ENCODE measurements at regions not wholly inside any gene's neighbourhood (a gene's known extent, or its start where the extent isn't known, plus 50 kb on each side); places are given as distances from the start of the nearest gene placed in this dataset.

DNA sequence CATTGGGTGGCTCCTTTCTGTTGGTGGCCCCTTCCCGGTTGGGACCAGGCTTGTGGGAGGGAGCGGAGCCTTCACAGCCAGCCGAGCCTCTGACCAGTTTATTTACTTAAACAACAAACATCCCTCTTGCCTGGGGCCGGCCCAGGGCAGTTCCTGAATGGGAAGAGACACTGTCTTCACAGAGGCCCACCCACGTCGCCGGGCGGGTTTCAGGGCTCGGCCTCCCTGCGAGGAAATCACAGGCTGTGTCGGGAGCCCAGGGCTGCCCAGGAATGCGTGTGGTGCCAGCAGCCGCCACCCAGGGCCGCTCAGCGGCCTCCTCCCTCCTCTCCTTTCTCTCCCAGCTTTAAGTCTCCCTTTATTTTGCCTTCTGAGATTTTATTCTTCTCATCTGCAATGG lies 132.5 kb downstream of the HSD17B3 start:
- Histone ChIP-seq H3K36me3 (no peaks in the 10 kb centered on the region), H3K27me3 (ENCODE audit: low read depth) (peaks cover 77% of the 10 kb centered on the region), H3K27ac (replicated peaks) (no peak overlapping the region), H3K4me1 (no peaks in the 10 kb centered on the region), H3K4me3 (no peak overlapping the region), H3K9me3 (replicated peaks) (no peaks in the 10 kb centered on the region)
- TF ChIP-seq CTCF (IDR thresholded peaks at IDR 0.05; ENCODE audit: borderline replicate concordance) = no peak
- no peak for DNase-seq
- intact Hi-C loops (cut with micrococcal nuclease) = no loop called here

GRCh38 chr9:96168882-96169281 lies 133.1 kb downstream of the HSD17B3 start:
- no peaks in the 10 kb centered on the region for H3K36me3 ChIP-seq
- H3K27ac ChIP-seq (replicated peaks) = no peak overlapping the region
- no peaks in the 10 kb centered on the region for H3K4me1 ChIP-seq
- intact Hi-C loops (cut with micrococcal nuclease) = no loop called here
- TF ChIP-seq CTCF (IDR thresholded peaks at IDR 0.05; ENCODE audit: borderline replicate concordance) = no peak
- no peaks in the 10 kb centered on the region for H3K9me3 ChIP-seq (replicated peaks)
- no peak for DNase-seq
- H3K27me3 ChIP-seq (ENCODE audit: low read depth) = peaks cover 77% of the 10 kb centered on the region
- no peak overlapping the region for H3K4me3 ChIP-seq

GRCh38 chr9:96167011-96167410 lies 135.0 kb downstream of the HSD17B3 start:
- H3K36me3 ChIP-seq = no peaks in the 10 kb centered on the region
- no peak overlapping the region for H3K4me3 ChIP-seq
- no peak for DNase-seq
- TF ChIP-seq CTCF (IDR thresholded peaks at IDR 0.05; ENCODE audit: borderline replicate concordance) = no peak
- peaks cover 70% of the 10 kb centered on the region for H3K27me3 ChIP-seq (ENCODE audit: low read depth)
- no peak overlapping the region for H3K27ac ChIP-seq (replicated peaks)
- intact Hi-C loops (cut with micrococcal nuclease) = no loop called here
- no peaks in the 10 kb centered on the region for H3K9me3 ChIP-seq (replicated peaks)
- no peaks in the 10 kb centered on the region for H3K4me1 ChIP-seq

GRCh38 chr9:96164268-96164683 lies 137.7 kb downstream of the HSD17B3 start:
- no peaks in the 10 kb centered on the region for H3K4me1 ChIP-seq
- peaks cover 11% of the 10 kb centered on the region for H3K9me3 ChIP-seq (replicated peaks)
- no peak for DNase-seq
- TF ChIP-seq CTCF (IDR thresholded peaks at IDR 0.05; ENCODE audit: borderline replicate concordance) = no peak
- peaks cover 61% of the 10 kb centered on the region for H3K27me3 ChIP-seq (ENCODE audit: low read depth)
- H3K36me3 ChIP-seq = no peaks in the 10 kb centered on the region
- intact Hi-C loops (cut with micrococcal nuclease) = no loop called here
- no peak overlapping the region for H3K27ac ChIP-seq (replicated peaks)
- no peak overlapping the region for H3K4me3 ChIP-seq

DNA sequence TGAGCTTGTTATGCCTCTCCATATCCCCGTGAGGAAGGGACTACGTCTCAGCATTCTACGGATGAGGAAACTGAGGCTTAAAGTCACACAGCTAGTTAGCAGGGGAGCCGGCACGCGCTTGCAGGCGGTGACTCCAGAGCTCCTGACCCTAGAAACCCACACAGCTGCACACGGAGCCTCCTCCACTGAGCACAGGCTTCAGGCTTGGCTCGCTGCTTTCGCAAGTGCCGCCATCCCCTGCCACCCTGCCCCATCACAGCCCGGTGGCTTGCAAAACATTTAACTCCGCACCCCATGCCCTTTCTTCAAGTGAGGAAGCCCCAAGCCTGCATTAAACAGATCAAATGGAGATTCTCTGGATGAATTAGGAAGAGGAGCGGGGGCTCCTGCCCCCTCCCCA lies 138.3 kb downstream of the HSD17B3 start:
- H3K4me3 ChIP-seq = no peak overlapping the region
- DNase-seq = no peak
- H3K9me3 ChIP-seq (replicated peaks) = peaks cover 11% of the 10 kb centered on the region
- intact Hi-C loops (cut with micrococcal nuclease) = no loop called here
- H3K36me3 ChIP-seq = no peaks in the 10 kb centered on the region
- peaks cover 61% of the 10 kb centered on the region for H3K27me3 ChIP-seq (ENCODE audit: low read depth)
- no peaks in the 10 kb centered on the region for H3K4me1 ChIP-seq
- H3K27ac ChIP-seq (replicated peaks) = no peak overlapping the region
- no peak for TF ChIP-seq CTCF (IDR thresholded peaks at IDR 0.05; ENCODE audit: borderline replicate concordance)

- Histone ChIP-seq H3K4me3 (no peak overlapping the region), H3K36me3 (no peaks in the 10 kb centered on the region), H3K27ac (replicated peaks) (no peak overlapping the region), H3K4me1 (no peaks in the 10 kb centered on the region), H3K27me3 (ENCODE audit: low read depth) (peaks cover 60% of the 10 kb centered on the region), H3K9me3 (replicated peaks) (peaks cover 11% of the 10 kb centered on the region)
- DNase-seq = no peak
- intact Hi-C loops (cut with micrococcal nuclease) = no loop called here
- no peak for TF ChIP-seq CTCF (IDR thresholded peaks at IDR 0.05; ENCODE audit: borderline replicate concordance)
These were observed 138.8 kb downstream of the HSD17B3 start for GRCh38 chr9:96163161-96163560.

Data from left ventricle myocardium inferior (tissue), 1 donor.